IMR-90 (cell line): ENCODE measurements at regions not wholly inside any gene's neighbourhood (a gene's known extent, or its start where the extent isn't known, plus 50 kb on each side); places are given as distances from the start of the nearest gene placed in this dataset.

Experiments
- ATAC-seq: fragments of 200-7000 bp; cut with Tn5 transposase; 2 replicates; pipeline ENCODE4 v1.9.1; 2020; ENCODE audit warnings: low read depth, mild to moderate bottlenecking, moderate library complexity
- BruUV-seq: library from RNA; stranded (reverse); fragments of 400-500 nt; replicated peaks from 2 replicates; lab custom pipeline; 2021; lab: Mats Ljungman, UMichigan
- CTCF ChIA-PET: fragments of 300-600 bp; formaldehyde crosslinking; extraction: SDS; loops from one replicate; lab custom pipeline; 2021; ENCODE audit warnings: antibody characterized with exemption; lab: Yijun Ruan, JAX
- POLR2A ChIA-PET: fragments of 300-600 bp; sonication (Branson Sonifier 250); formaldehyde crosslinking; loops from one replicate; lab custom pipeline; 2022; ENCODE audit warnings: antibody characterized with exemption; ENCODE audit not compliant: unreplicated experiment; lab: Charles Lee
- DNase-seq: peaks from one replicate; pipeline ENCODE4 v3.0.0; 2013
- H2AFZ ChIP-seq: replicated peaks from 2 replicates; pipeline ENCODE3; 2013; ENCODE audit warnings: low read length, mild to moderate bottlenecking; ENCODE audit not compliant: poor library complexity
- H2AK5ac ChIP-seq: 2 replicates; pipeline ENCODE4 v1.6.1; 2013; ENCODE audit warnings: low read depth, low read length, inconsistent platforms
- H2AK9ac ChIP-seq: replicated peaks from 2 replicates; pipeline ENCODE3; 2013; ENCODE audit warnings: mild to moderate bottlenecking, low read depth, low read length, moderate library complexity; ENCODE audit not compliant: poor library complexity
- H2BK120ac ChIP-seq: 2 replicates; pipeline ENCODE4 v1.6.1; 2013; ENCODE audit warnings: low read depth, low read length, inconsistent platforms
- H2BK15ac ChIP-seq: 3 replicates; pipeline ENCODE4 v1.6.1; 2013; ENCODE audit warnings: low read depth, low read length, inconsistent platforms
- H2BK20ac ChIP-seq: 2 replicates; pipeline ENCODE4 v1.6.1; 2013; ENCODE audit warnings: low read depth, mild to moderate bottlenecking, inconsistent platforms, low read length, moderate library complexity
- H2BK5ac ChIP-seq: 2 replicates; pipeline ENCODE4 v1.6.1; 2013; ENCODE audit warnings: mild to moderate bottlenecking, low read depth, low read length, inconsistent platforms; ENCODE audit not compliant: poor library complexity, severe bottlenecking
- H3K14ac ChIP-seq: replicated peaks from 2 replicates; pipeline ENCODE4 v1.6.1; 2013; ENCODE audit warnings: low read depth, low read length, inconsistent platforms
- H3K18ac ChIP-seq: 2 replicates; pipeline ENCODE4 v1.6.1; 2013; ENCODE audit warnings: low read depth, low read length, control low read depth
- H3K23ac ChIP-seq: 2 replicates; pipeline ENCODE4 v1.6.1; 2013; ENCODE audit warnings: low read depth, low read length, inconsistent platforms
- H3K27ac ChIP-seq: 2 replicates; pipeline ENCODE4 v1.5.1; 2013; ENCODE audit warnings: mild to moderate bottlenecking, control low read depth, low read length; ENCODE audit not compliant: insufficient read depth
- H3K27me3 ChIP-seq: 2 replicates; pipeline ENCODE4 v1.6.1; 2013; ENCODE audit warnings: low read length; ENCODE audit not compliant: control insufficient read depth, insufficient read depth
- H3K36me3 ChIP-seq: 2 replicates; pipeline ENCODE4 v1.6.1; 2013; ENCODE audit warnings: low read length, mixed read lengths; ENCODE audit not compliant: control insufficient read depth, insufficient read depth
- H3K4ac ChIP-seq: 2 replicates; pipeline ENCODE4 v1.6.1; 2013; ENCODE audit warnings: low read depth, low read length, inconsistent platforms
- H3K4me1 ChIP-seq: 2 replicates; pipeline ENCODE4 v1.6.1; 2013; ENCODE audit warnings: low read length, mixed read lengths; ENCODE audit not compliant: control insufficient read depth, insufficient read depth
- H3K4me2 ChIP-seq: 2 replicates; pipeline ENCODE4 v1.6.1; 2013; ENCODE audit warnings: low read depth, mild to moderate bottlenecking, control low read depth, low read length, moderate library complexity
- H3K4me3 ChIP-seq: 2 replicates; pipeline ENCODE4 v1.5.1; 2013; ENCODE audit warnings: low read depth, mild to moderate bottlenecking, control low read depth, low read length, moderate library complexity; ENCODE audit not compliant: insufficient read depth
- H3K56ac ChIP-seq: 2 replicates; pipeline ENCODE4 v1.6.1; 2013; ENCODE audit warnings: low read length, inconsistent platforms; ENCODE audit not compliant: insufficient read depth; ENCODE audit errors: extremely low read depth
- H3K79me1 ChIP-seq, 2 experiments: 2 replicates each; pipeline ENCODE4 v1.6.1; 2013; ENCODE audit warnings: low read length in 2 of 2, inconsistent platforms in 1 of 2, low read depth in 1 of 2
- H3K9ac ChIP-seq: 2 replicates; pipeline ENCODE4 v1.6.1; 2013; ENCODE audit warnings: low read depth, low read length, control low read depth
- H3K9me1 ChIP-seq: 2 replicates; pipeline ENCODE4 v1.6.1; 2013; ENCODE audit warnings: low read length, inconsistent platforms; ENCODE audit not compliant: insufficient read depth
- H3K9me3 ChIP-seq: 2 replicates; pipeline ENCODE4 v1.6.1; 2013; ENCODE audit warnings: low read length; ENCODE audit not compliant: control insufficient read depth, insufficient read depth
- H4K20me1 ChIP-seq: 2 replicates; pipeline ENCODE4 v1.6.1; 2013; ENCODE audit warnings: low read length, inconsistent platforms; ENCODE audit not compliant: insufficient read depth
- H4K5ac ChIP-seq: 2 replicates; pipeline ENCODE4 v1.6.1; 2013; ENCODE audit warnings: mild to moderate bottlenecking, low read depth, low read length, control low read depth
- H4K8ac ChIP-seq, 2 experiments: 2 replicates each; pipeline ENCODE4 v1.6.1; 2013; ENCODE audit warnings: low read depth in 2 of 2, low read length in 2 of 2, control low read depth in 1 of 2, inconsistent platforms in 1 of 2
- H4K91ac ChIP-seq: 2 replicates; pipeline ENCODE4 v1.6.1; 2013; ENCODE audit warnings: low read depth, low read length, inconsistent platforms; ENCODE audit not compliant: insufficient read depth
- CHD1 ChIP-seq: IDR thresholded peaks from 2 replicates; pipeline ENCODE4 v1.6.1; 2012; ENCODE audit warnings: low read depth, low read length, improper control_type of control experiment
- CTCF ChIP-seq: conservative IDR thresholded peaks from 2 replicates; pipeline ENCODE4 v1.5.1; 2012; ENCODE audit warnings: mild to moderate bottlenecking, low read depth, low read length, improper control_type of control experiment
- ELK1 ChIP-seq: fragments of 150-350 bp; IDR thresholded peaks from 2 replicates; pipeline ENCODE4 v1.6.1; 2016; ENCODE audit warnings: low read depth, mild to moderate bottlenecking, low read length, moderate library complexity, borderline replicate concordance
- MAFK ChIP-seq: IDR thresholded peaks from 2 replicates; pipeline ENCODE4 v1.6.1; 2012; ENCODE audit warnings: low read depth, low read length, improper control_type of control experiment
- MXI1 ChIP-seq: IDR thresholded peaks from 2 replicates; pipeline ENCODE4 v1.6.1; 2012; ENCODE audit warnings: low read depth, mild to moderate bottlenecking, low read length, moderate library complexity, borderline replicate concordance
- RCOR1 ChIP-seq: IDR thresholded peaks from 2 replicates; pipeline ENCODE4 v1.6.1; 2012; ENCODE audit warnings: mild to moderate bottlenecking, low read length, improper control_type of control experiment; ENCODE audit not compliant: insufficient replicate concordance
- SMC3 ChIP-seq: fragments of 150-350 bp; IDR thresholded peaks from 2 replicates; pipeline ENCODE4 v1.6.1; 2016; ENCODE audit warnings: low read depth, mild to moderate bottlenecking, antibody characterized with exemption, low read length, moderate library complexity
- dilution Hi-C: fragments of 300-500 bp; cut with HindIII; formaldehyde crosslinking; loops from one replicate; pipeline ENCODE4 v1.14.3; 2018; ENCODE audit warnings: low sequenced_read_pairs; ENCODE audit not compliant: unreplicated experiment
- in situ Hi-C: fragments of 300-500 bp; cut with MboI; formaldehyde crosslinking; loops from 3 replicates; pipeline ENCODE4 v1.14.3; 2019; ENCODE audit warnings: low sequenced_read_pairs, inconsistent platforms, mixed read lengths
- intact Hi-C: fragments of 100-400 bp; cut with micrococcal nuclease; formaldehyde crosslinking; loops from 2 replicates; pipeline ENCODE4 v1.10.0; 2022

GRCh38 chr6:127404133-127404532, 55.1 kb downstream of the KIAA0408 start:
- H4K20me1 ChIP-seq = no peaks in the 10 kb centered on the region
- no peaks in the 10 kb centered on the region for H3K9me3 ChIP-seq
- H3K4me1 ChIP-seq = 0 out of 2 replicates have a peak, but pooled peaks cover 2% of the 10 kb centered on the region
- H3K4ac ChIP-seq = no peak overlapping the region
- H3K36me3 ChIP-seq = no peaks in the 10 kb centered on the region
- H3K27me3 ChIP-seq = no peaks in the 10 kb centered on the region
- no peak overlapping the region for H3K56ac ChIP-seq
- ChIA-PET POLR2A (no interaction called here), CTCF (no interaction called here)
- H2AK5ac ChIP-seq = no peak overlapping the region
- no TSS peak for BruUV-seq
- H3K79me1 ChIP-seq = no peaks in the 10 kb centered on the region
- H3K4me3 ChIP-seq = no peak overlapping the region
- H3K23ac ChIP-seq = no peak overlapping the region
- in situ Hi-C loops = no loop called here
- no peak overlapping the region for H4K91ac ChIP-seq
- H3K4me2 ChIP-seq = no peak overlapping the region
- no peak overlapping the region for H4K8ac ChIP-seq
- H4K5ac ChIP-seq = no peak overlapping the region
- DNase-seq = no peak
- intact Hi-C loops = no loop called here
- no peak overlapping the region for H2AFZ ChIP-seq
- H3K14ac ChIP-seq = no peak overlapping the region
- dilution Hi-C loops = no loop called here
- H2BK15ac ChIP-seq = no peak overlapping the region
- H3K9me1 ChIP-seq = no peaks in the 10 kb centered on the region
- no peak overlapping the region for H3K18ac ChIP-seq
- H2BK20ac ChIP-seq = no peak overlapping the region
- no peak overlapping the region for H3K27ac ChIP-seq
- H3K9ac ChIP-seq = no peak overlapping the region
- no peak overlapping the region for H2BK120ac ChIP-seq
- no peak for ATAC-seq
- no peak overlapping the region for H2AK9ac ChIP-seq
- H2BK5ac ChIP-seq = no peak overlapping the region
- TF ChIP-seq MXI1 (no peak), CHD1 (no peak), RCOR1 (no peak), MAFK (no peak), ELK1 (no peak), SMC3 (no peak), CTCF (no peak)
